ENCODE measurements at regions not wholly inside any gene's neighbourhood (a gene's known extent, or its start where the extent isn't known, plus 50 kb on each side); places are given as distances from the start of the nearest gene placed in this dataset.

- no peak for TF ChIP-seq CTCF (IDR thresholded peaks at IDR 0.05)
- no peak for TF ChIP-seq POLR2A (IDR thresholded peaks at IDR 0.05)
These were observed 187.7 kb upstream of the POU5F2 start for GRCh38 chr5:93929131-93929530.

All from uterus (tissue), 2 donors.